Muscle of back (tissue), 3 donors: ENCODE measurements at regions not wholly inside any gene's neighbourhood (a gene's known extent, or its start where the extent isn't known, plus 50 kb on each side); places are given as distances from the start of the nearest gene placed in this dataset.

Experiments used
- DNase-seq, 3 donors: peaks; one replicate each; pipeline versions ENCODE4 v3.0.0 to v3.0.0-alpha.2; 2013

DNA sequence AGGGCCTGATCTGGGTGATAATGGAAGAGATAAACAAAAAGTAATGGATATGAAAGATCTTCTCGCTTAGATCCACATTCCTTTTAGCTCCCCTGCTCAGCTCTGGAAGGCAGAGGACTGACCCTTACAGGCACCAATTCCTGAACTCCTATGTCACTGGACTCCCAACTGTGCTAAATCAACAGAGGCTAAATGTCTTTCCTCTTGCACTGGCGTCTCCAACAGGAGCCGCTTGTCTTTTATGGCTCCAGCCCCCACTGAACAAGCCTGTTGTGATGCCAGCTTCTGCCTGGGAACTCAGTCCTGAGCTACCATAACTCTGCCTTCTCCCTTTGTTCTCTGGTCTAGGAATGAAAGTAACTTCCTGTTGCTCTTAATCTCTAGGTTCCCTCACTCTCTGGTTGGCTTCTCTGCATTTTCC is 142.1 kb upstream of the COL11A1 start:
- no peak for DNase-seq

DNA sequence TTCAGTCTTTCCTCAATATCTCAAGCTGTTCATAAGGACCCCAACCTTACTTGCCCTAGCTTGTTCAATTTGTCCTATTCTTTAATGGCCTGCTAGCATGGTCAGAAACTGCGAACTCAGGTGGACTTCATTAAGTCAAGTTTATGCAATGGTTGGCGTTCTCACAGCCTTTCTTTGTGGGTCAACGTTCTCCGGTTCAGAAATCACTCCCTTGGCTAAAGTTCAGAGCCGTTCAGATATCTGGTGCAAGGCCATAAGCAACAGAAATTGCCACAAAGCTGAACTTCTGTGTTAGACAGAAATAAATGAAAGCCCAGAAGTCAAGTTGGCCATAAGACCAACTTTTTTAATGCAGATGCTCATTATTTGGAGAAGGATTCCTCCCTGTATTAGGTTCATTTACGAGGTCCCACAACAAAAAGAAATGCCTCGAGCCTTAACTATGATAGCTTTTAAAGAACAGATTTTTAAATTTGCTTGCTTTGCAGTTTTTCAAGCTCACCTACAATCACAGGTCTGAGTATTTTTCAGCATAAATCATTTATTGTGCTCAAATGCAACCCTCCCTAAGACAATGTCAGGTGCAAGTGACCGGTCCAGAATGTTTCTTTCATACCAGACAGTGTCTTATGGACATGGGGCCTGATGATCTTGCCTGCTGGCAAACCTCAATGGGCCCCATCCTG is 140.2 kb upstream of the COL11A1 start:
- DNase-seq: no peak

GRCh38 chr1:103247517-103247916 is 139.2 kb upstream of the COL11A1 start:
- no peak for DNase-seq

- DNase-seq: peak in 1 of 3 donors; percentile 11
These were observed 135.2 kb upstream of the COL11A1 start for GRCh38 chr1:103243481-103243880.

- DNase-seq: no peak
These were observed 130.7 kb upstream of the COL11A1 start for GRCh38 chr1:103239034-103239433.

- DNase-seq: no peak
These were observed 121.7 kb upstream of the COL11A1 start for GRCh38 chr1:103230061-103230460.

GRCh38 chr1:103220631-103221041 is 112.3 kb upstream of the COL11A1 start:
- peak in 2 of 3 donors; percentile 12 to 80 for DNase-seq

DNA sequence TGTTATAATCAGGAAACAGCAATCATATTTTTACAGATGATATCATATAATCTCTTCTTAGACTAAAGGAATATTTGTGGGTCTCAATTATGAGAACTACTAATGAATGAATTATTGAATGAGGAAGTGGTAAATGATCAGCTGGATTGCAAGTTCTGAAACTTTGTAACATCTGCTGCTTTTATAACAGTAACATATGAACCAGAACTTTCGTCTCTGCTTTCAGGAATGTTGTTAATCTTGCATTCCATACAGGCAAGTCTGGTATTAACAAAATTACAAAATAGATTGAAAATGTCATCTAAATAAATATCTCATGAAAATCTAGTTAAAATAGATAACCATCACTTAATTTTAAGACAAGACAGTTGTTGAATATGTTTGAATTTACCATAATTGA is 110.5 kb upstream of the COL11A1 start:
- DNase-seq: no peak

DNA sequence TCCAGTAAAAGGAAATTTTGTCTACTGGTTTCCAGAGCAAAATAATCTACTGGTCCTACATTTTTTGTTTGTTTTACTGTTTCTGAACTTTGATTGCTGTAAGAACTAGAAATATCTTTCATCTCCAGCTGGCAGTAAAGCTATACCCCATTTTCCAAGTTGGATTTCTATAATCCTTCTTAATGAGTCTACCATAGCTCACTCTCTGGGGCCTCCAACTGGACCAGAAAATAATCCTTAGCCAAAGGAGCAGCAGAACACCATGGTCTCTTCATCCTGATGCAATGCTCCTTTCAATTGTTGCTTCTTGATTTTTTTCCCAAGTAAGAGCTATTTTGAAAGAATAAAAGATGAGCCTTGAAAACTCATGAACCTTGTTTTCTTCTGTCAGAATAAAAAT is 110.0 kb upstream of the COL11A1 start:
- DNase-seq: peak in 1 of 3 donors; percentile 23

DNA sequence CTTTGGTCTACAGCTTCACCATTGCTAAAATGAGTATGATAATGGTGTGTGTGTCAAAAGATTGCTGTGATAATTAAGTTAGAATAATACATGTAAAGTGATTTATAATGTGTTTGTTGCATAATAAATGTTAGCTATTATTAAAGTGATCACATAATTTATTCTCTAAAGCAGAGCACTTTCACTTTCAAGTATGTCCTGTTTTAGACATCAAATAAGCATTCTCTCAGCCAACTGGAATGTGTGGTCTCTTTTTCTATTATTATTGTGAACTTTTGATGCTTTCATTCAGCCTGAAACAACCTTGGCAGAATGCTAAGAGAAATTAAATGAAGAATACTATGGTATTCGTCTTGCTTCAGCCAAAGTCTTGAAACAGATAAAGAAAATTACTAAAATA is 102.8 kb upstream of the COL11A1 start:
- DNase-seq: no peak

DNA sequence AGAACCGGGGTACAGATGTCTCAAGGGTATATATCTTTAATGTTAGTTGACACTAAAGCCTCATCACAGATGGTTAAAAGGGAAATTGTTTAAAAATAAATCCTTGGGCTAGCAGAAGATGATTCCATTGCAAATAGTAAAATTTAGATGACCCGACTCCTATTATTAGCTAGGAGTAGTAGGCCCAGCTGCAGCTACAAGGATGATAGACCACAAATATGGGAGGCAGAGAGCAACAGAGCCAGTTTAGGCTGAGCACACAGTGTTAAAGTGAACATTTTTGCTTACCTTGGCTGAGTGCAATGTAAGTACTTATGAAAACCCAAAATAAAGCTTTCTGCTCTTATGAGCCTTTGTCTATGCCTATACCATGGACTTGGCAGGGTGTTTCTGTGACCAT is 100.5 kb upstream of the COL11A1 start:
- DNase-seq: no peak

DNA sequence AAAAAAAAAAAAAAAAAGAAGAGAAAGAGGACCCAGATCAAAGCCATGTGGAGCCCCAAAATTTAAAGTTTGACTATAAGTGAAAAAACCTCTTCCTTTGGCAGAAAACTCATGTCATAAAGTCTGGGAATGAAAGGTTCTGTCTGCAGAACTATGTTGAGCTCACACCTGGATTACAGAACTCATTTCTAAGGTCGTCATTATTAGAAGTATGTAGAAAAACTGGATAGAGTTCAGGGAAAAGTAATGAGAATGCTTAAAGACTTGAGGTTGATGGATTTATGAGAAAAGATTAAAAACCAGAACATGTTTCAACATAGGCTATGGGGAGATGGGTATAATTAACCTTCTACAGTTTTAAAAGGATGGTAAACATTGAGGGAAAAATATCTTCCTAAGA is 90.7 kb upstream of the COL11A1 start:
- no peak for DNase-seq

- no peak for DNase-seq
These were observed 89.8 kb upstream of the COL11A1 start for GRCh38 chr1:103198076-103198475.

DNA sequence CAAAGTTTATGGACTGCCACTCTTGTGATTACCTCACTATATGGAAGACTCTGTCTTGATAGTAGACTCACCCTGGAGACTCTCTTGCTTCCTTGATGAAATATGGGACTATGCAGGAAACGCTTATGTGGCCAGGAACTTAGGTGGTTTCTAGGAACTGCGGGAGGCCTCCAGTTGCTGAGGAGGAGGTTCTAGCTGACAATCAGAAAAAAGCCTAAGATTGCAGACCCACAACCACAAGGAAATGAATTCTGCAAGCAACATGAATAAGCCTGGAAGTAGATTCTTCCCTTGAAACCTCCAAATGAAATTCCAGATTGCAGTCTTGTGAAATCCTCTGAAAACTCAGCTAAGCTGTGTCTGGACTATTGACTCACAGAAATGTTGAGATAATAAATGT is 88.9 kb upstream of the COL11A1 start:
- peak in 1 of 3 donors; percentile 71 for DNase-seq

DNA sequence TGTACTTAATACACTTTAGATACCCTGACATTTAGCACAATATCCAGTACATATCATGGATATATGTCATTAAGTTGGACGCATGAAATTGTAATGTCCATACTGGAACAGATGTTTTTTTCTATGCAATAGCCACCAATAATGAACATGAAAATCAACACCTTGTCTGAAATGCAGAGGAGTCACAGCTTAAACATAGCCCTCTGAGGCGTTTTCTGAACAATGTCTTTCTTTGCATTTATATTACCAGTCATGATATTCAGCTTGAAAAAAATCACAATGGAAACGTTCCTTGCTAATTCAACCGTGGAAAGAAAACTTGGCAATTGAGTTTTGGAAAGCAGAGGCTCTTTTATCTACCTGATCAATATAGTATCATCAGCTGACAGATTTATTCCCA is 86.7 kb upstream of the COL11A1 start:
- DNase-seq: no peak

DNA sequence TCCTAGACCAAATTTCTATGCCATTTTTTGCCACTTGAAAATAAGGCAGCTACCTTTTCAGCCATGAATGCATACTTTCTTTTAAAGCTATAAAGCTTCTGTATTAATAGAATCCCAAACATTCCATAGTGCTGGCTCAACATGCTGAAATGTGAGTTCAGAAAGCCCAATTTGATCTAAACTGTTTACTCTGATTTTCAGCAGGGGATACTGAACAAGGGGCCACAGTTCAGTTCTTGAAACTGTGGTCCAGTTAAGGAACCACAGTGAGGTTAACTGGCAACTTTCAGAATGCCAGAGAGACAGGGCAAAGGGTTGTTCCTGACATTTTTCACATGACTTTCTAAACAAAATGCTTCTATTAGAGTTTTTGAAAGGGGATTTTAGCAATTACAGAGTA is 85.7 kb upstream of the COL11A1 start:
- DNase-seq: no peak

- no peak for DNase-seq
These were observed 83.0 kb upstream of the COL11A1 start for GRCh38 chr1:103191327-103191726.

DNA sequence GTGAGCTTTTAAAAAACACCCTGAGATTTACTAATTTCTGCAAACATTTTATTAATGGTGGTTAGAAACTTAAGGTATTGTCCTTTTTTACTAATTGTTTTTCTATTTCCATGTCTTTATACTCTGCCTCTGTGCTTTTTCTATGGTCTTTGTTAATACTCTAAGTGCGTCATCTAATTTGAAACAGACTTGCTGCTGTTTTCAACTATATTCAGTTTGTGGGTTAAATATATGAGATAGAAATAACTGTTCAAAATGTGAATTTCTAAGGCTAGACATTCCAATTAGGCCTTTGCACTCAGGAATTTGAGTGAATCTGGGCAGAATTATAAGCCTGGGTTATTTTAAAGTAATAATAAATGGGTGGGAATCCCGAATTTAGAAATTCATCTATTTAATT is 82.4 kb upstream of the COL11A1 start:
- DNase-seq: peak in 1 of 3 donors; percentile 22

DNA sequence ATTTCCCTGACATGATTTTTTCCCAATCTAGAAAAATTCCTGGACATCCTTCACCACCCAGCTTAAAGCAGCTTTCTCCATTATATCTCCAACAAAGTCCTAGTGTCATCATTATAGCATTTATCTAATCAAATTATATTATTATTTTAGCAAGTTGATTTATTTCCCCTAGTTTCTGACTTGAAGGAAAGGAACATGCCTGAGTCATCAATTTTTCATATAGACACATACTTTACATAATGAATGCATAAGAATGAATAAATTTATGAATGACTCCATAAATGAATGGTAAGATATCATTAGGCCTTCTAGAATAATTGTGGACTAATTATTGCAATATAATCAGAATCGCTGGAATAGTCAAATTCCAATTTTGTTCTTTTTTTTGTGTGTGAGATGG is 79.4 kb upstream of the COL11A1 start:
- no peak for DNase-seq

DNA sequence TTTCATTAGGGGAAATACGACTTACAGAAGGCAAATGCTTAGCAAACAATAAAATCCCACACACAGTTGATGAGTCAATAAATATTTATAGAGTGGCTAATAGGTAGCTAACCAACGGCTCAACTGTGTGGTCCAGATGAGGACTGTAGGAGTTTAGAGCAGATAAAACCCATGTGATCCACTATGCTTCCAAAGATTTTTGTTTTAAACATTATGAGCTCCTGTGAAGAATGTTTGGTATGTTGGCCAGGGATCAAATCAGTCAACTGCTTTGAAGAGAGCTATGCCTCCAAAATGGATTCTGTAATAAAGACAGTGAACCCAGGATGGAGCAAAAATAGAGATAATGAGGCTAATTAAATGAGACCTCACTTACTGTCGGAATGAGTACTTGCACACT is 72.3 kb upstream of the COL11A1 start:
- peak in 1 of 3 donors; percentile 80 for DNase-seq

GRCh38 chr1:103177108-103177775 is 68.9 kb upstream of the COL11A1 start:
- DNase-seq: no peak

DNA sequence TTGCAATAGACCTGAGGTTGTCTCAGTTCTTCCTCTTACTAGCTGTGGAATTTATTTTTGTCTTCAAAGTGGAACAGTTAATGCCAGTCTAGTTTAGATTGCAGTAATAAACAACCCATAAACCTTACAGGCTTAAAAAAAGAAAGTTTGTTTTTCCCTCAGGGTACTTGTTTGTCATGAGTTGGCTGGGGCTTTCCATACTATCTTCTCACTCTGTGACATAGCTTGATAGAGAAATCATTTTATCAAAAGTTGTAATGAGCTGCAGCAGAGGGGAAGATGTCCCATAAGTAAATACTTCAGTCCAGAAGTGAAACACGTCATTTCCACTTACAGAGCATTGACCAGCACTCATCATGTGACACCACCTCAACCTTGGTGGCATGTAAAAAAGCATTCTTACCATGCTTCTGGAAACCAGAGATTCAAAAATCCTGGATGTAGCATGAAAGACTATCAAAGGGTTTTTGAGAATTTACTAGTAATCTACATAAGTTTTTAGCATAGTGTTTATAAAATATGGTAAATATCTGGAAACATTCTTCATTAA is 62.8 kb upstream of the COL11A1 start:
- DNase-seq: no peak

GRCh38 chr1:103170609-103171008 is 62.3 kb upstream of the COL11A1 start:
- DNase-seq: no peak
